Adipocyte (in vitro differentiated cells): ENCODE measurements at regions not wholly inside any gene's neighbourhood (a gene's known extent, or its start where the extent isn't known, plus 50 kb on each side); places are given as distances from the start of the nearest gene placed in this dataset.
A peak's percentile ranks its signal among the peaks of the same experiment; 100 is the strongest.
"Not testable (repeated sequence)": the region's sequence is repeated elsewhere in the genome, so short reads cannot be mapped to it uniquely, and the experiment has no call there.

Experiments used
- DNase-seq: peaks from one replicate; pipeline ENCODE4 v3.0.0-alpha.2; 2015; ENCODE audit warnings: low read depth
- H3K27me3 ChIP-seq: replicated peaks from 2 replicates; pipeline ENCODE4 v1.7.0; 2013; ENCODE audit warnings: mild to moderate bottlenecking, low read length, moderate library complexity; ENCODE audit not compliant: control insufficient read depth, insufficient read depth
- H3K36me3 ChIP-seq: 2 replicates; pipeline ENCODE4 v1.7.0; 2013; ENCODE audit warnings: low read length, mild to moderate bottlenecking, moderate library complexity; ENCODE audit not compliant: control insufficient read depth, insufficient read depth, severe bottlenecking
- H3K4me1 ChIP-seq: 2 replicates; pipeline ENCODE4 v1.7.0; 2013; ENCODE audit warnings: mild to moderate bottlenecking, low read length, moderate library complexity; ENCODE audit not compliant: control insufficient read depth, insufficient read depth
- H3K4me3 ChIP-seq: 2 replicates; pipeline ENCODE4 v1.7.0; 2013; ENCODE audit warnings: mild to moderate bottlenecking, low read length, moderate library complexity
- H3K9ac ChIP-seq: 2 replicates; pipeline ENCODE4 v1.7.0; 2013; ENCODE audit warnings: mild to moderate bottlenecking, low read length, moderate library complexity
- H3K9me3 ChIP-seq: 2 replicates; pipeline ENCODE4 v1.7.0; 2013; ENCODE audit warnings: mild to moderate bottlenecking, low read length, moderate library complexity; ENCODE audit not compliant: control insufficient read depth

- no peaks in the 10 kb centered on the region for H3K36me3 ChIP-seq
- no peaks in the 10 kb centered on the region for H3K9me3 ChIP-seq
- no peaks in the 10 kb centered on the region for H3K4me1 ChIP-seq
- no peak overlapping the region for H3K4me3 ChIP-seq
- H3K9ac ChIP-seq, result no peak overlapping the region
- peaks cover 27% of the 10 kb centered on the region for H3K27me3 ChIP-seq
- no peak for DNase-seq
These were observed 85.1 kb upstream of the C2CD4B start for GRCh38 chr15:62250186-62250585.

- no peak for DNase-seq
- H3K36me3 ChIP-seq, result no peaks in the 10 kb centered on the region
- H3K27me3 ChIP-seq, result peaks cover 29% of the 10 kb centered on the region
- no peak overlapping the region for H3K4me3 ChIP-seq
- H3K4me1 ChIP-seq, result no peaks in the 10 kb centered on the region
- no peaks in the 10 kb centered on the region for H3K9me3 ChIP-seq
- H3K9ac ChIP-seq, result no peak overlapping the region
These were observed 85.9 kb upstream of the C2CD4B start for GRCh38 chr15:62250978-62251377.

GRCh38 chr15:62253294-62253693 lies 88.2 kb upstream of the C2CD4B start:
- H3K9me3 ChIP-seq, result peaks cover 6% of the 10 kb centered on the region
- no peak overlapping the region for H3K4me3 ChIP-seq
- no peak overlapping the region for H3K9ac ChIP-seq
- no peak for DNase-seq
- no peaks in the 10 kb centered on the region for H3K36me3 ChIP-seq
- H3K27me3 ChIP-seq, result peaks cover 18% of the 10 kb centered on the region
- H3K4me1 ChIP-seq, result no peaks in the 10 kb centered on the region

GRCh38 chr15:62254137-62254934 lies 89.3 kb upstream of the C2CD4B start:
- Histone ChIP-seq H3K27me3 (peaks cover 15% of the 10 kb centered on the region), H3K4me3 (no peak overlapping the region), H3K9ac (no peak overlapping the region), H3K9me3 (peaks cover 13% of the 10 kb centered on the region), H3K36me3 (no peaks in the 10 kb centered on the region), H3K4me1 (no peaks in the 10 kb centered on the region)
- peak; percentile 73 for DNase-seq

- H3K36me3 ChIP-seq, H3K27me3 ChIP-seq, H3K4me3 ChIP-seq, H3K9ac ChIP-seq, H3K4me1 ChIP-seq: not testable (repeated sequence)
- DNase-seq, result peak; percentile 48
- H3K9me3 ChIP-seq, result peaks cover 31% of the 10 kb centered on the region
These were observed 91.3 kb upstream of the C2CD4B start for GRCh38 chr15:62256430-62256829.

GRCh38 chr15:62257996-62258521 lies 93.0 kb upstream of the C2CD4B start:
- no peak overlapping the region for H3K9ac ChIP-seq
- no peak for DNase-seq

GRCh38 chr15:62262305-62262941 lies 97.3 kb upstream of the C2CD4B start:
- DNase-seq, result no peak
- no peaks in the 10 kb centered on the region for H3K36me3 ChIP-seq
- peak overlapping the region; percentile 46 for H3K4me3 ChIP-seq
- H3K9me3 ChIP-seq, result peaks cover 62% of the 10 kb centered on the region
- H3K4me1 ChIP-seq, result no peaks in the 10 kb centered on the region
- no peak overlapping the region for H3K9ac ChIP-seq
- H3K27me3 ChIP-seq, result no peaks in the 10 kb centered on the region

More at GRCh38 chr15:62257996-62258521, 93.0 kb upstream of the C2CD4B start:
- H3K36me3 ChIP-seq, result no peaks in the 10 kb centered on the region
- peaks cover 47% of the 10 kb centered on the region for H3K9me3 ChIP-seq
- peaks cover 8% of the 10 kb centered on the region for H3K27me3 ChIP-seq
- no peaks in the 10 kb centered on the region for H3K4me1 ChIP-seq
- H3K4me3 ChIP-seq, result no peak overlapping the region

- Histone ChIP-seq H3K9me3 (peaks cover 71% of the 10 kb centered on the region), H3K9ac (no peak overlapping the region), H3K4me3 (no peak overlapping the region), H3K4me1 (no peaks in the 10 kb centered on the region), H3K27me3 (no peaks in the 10 kb centered on the region), H3K36me3 (no peaks in the 10 kb centered on the region)
- DNase-seq, result no peak
These were observed 99.1 kb upstream of the C2CD4B start for GRCh38 chr15:62264196-62264595.

DNA sequence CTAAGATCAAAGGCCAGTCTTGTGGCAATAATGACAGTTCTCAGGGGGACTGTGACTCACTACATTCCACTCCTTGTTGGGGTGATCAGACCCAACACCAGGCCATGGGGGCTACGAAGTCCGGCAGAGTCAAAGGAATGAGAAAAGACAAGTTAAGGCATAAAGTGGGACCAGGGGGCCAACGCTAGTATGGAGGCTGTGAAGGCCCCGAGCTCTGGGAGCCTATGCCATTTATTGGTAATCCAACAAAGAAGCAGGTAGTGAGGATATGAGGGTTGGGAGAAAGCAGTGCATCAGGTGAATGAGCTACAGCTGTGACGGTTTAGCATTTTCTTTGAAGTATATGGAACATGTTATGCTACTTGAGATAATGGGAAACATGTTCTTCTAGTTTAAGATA lies 104.4 kb upstream of the C2CD4B start:
- H3K9me3 ChIP-seq, result peaks cover 55% of the 10 kb centered on the region
- DNase-seq, result no peak
- H3K4me1 ChIP-seq, result no peaks in the 10 kb centered on the region
- no peaks in the 10 kb centered on the region for H3K36me3 ChIP-seq
- H3K4me3 ChIP-seq, result peak overlapping the region; percentile 17
- H3K27me3 ChIP-seq, result no peaks in the 10 kb centered on the region
- no peak overlapping the region for H3K9ac ChIP-seq

GRCh38 chr15:62270216-62270921 lies 105.3 kb upstream of the C2CD4B start:
- Histone ChIP-seq H3K4me3 (no peak overlapping the region), H3K9me3 (peaks cover 59% of the 10 kb centered on the region), H3K9ac (no peak overlapping the region), H3K36me3 (no peaks in the 10 kb centered on the region), H3K27me3 (no peaks in the 10 kb centered on the region), H3K4me1 (no peaks in the 10 kb centered on the region)
- DNase-seq, result no peak

GRCh38 chr15:62272290-62272689 lies 107.2 kb upstream of the C2CD4B start:
- Histone ChIP-seq H3K9me3 (peaks cover 52% of the 10 kb centered on the region), H3K9ac (no peak overlapping the region), H3K4me1 (no peaks in the 10 kb centered on the region), H3K36me3 (no peaks in the 10 kb centered on the region), H3K4me3 (no peak overlapping the region), H3K27me3 (no peaks in the 10 kb centered on the region)
- DNase-seq, result no peak
